Hepatocyte (in vitro differentiated cells): ENCODE measurements at regions not wholly inside any gene's neighbourhood (a gene's known extent, or its start where the extent isn't known, plus 50 kb on each side); places are given as distances from the start of the nearest gene placed in this dataset.

ENCODE experiments used
- DNase-seq: peaks from one replicate; pipeline ENCODE4 v3.0.0-alpha.2; 2016; ENCODE audit warnings: low spot score
- H2AFZ ChIP-seq: fragments of 200-600 bp; sonication (generic); 2 replicates; pipeline ENCODE4 v1.6.0; 2016; ENCODE audit warnings: antibody characterized with exemption, mild to moderate bottlenecking
- H3K27ac ChIP-seq: fragments of 200-600 bp; sonication (generic); 2 replicates; pipeline ENCODE4 v1.5.1; 2016; ENCODE audit warnings: mild to moderate bottlenecking
- H3K27me3 ChIP-seq: fragments of 200-600 bp; sonication (generic); 2 replicates; pipeline ENCODE4 v1.6.1; 2016
- H3K36me3 ChIP-seq: fragments of 200-600 bp; sonication (generic); replicated peaks from 2 replicates; pipeline ENCODE4 v1.5.1; 2016; ENCODE audit warnings: low read depth; ENCODE audit not compliant: insufficient read depth
- H3K4me1 ChIP-seq: fragments of 200-600 bp; sonication (generic); 2 replicates; pipeline ENCODE4 v1.5.1; 2016; ENCODE audit warnings: mild to moderate bottlenecking, moderate library complexity; ENCODE audit not compliant: insufficient read depth
- H3K4me2 ChIP-seq: fragments of 200-600 bp; sonication (generic); 2 replicates; pipeline ENCODE4 v1.6.0; 2016
- H3K4me3 ChIP-seq: fragments of 200-600 bp; sonication (generic); 2 replicates; pipeline ENCODE4 v1.5.1; 2016; ENCODE audit warnings: mild to moderate bottlenecking
- H3K79me2 ChIP-seq: fragments of 200-600 bp; sonication (generic); 2 replicates; pipeline ENCODE4 v1.6.0; 2017; ENCODE audit warnings: mild to moderate bottlenecking
- H3K9me2 ChIP-seq: fragments of 200-600 bp; sonication (generic); replicated peaks from 2 replicates; pipeline ENCODE4 v1.6.0; 2017; ENCODE audit warnings: mild to moderate bottlenecking; ENCODE audit not compliant: insufficient read depth
- H3K9me3 ChIP-seq: fragments of 200-600 bp; sonication (generic); 2 replicates; pipeline ENCODE4 v1.5.1; 2016; ENCODE audit warnings: low read depth, mild to moderate bottlenecking
- H4K20me1 ChIP-seq: fragments of 200-600 bp; sonication (generic); 2 replicates; pipeline ENCODE4 v1.6.0; 2016; ENCODE audit warnings: mild to moderate bottlenecking; ENCODE audit not compliant: insufficient read depth, poor library complexity, severe bottlenecking
- EZH2 ChIP-seq: fragments of 200-600 bp; sonication (generic); IDR thresholded peaks from 2 replicates; pipeline ENCODE4 v1.6.1; 2016; ENCODE audit warnings: antibody characterized with exemption, mild to moderate bottlenecking, borderline replicate concordance
- EZH2phosphoT487 ChIP-seq: fragments of 200-600 bp; sonication (generic); IDR thresholded peaks from one replicate; pipeline ENCODE4 v1.6.1; 2018; ENCODE audit warnings: antibody characterized with exemption, mild to moderate bottlenecking, low read depth, moderate library complexity; ENCODE audit not compliant: unreplicated experiment, severe bottlenecking
- WGBS: methylation state at CpG from one replicate; pipeline ENCODE4 v1.1.6; 2016; ENCODE audit warnings: low lambda C conversion rate; ENCODE audit errors: missing lambda C conversion rate; 5-methylcytosine and 5-hydroxymethylcytosine counted together
- TF ChIP-seq, protein P1 (sequence below): fragments of 200-600 bp; sonication (generic); IDR thresholded peaks from 2 replicates; pipeline ENCODE4 v1.5.1; 2016; ENCODE audit warnings: antibody characterized with exemption, mild to moderate bottlenecking; ENCODE audit not compliant: poor library complexity

DNA sequence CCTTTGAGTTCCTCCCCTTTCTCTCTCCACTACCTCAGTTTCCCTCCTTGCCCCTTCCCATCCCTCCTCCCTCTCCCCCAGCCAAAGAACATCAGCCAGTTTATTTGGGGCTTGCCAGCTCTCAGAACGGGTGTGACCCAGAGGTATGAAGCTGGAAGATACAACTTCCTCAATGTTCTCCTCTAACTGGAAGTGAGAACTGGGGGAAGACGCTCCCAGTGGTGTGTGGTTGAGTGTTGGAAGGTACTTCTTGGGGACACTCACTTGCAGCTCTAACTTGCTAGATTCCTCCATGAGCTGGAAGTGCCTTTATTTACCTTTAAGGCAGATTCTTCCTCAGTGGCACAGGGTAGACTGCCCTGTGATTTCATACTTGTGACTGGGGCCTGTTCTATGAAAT is 110.5 kb upstream of the HABP2 start:
- no peaks in the 10 kb centered on the region for H4K20me1 ChIP-seq
- WGBS: 92% methylated on average over 2 of the region's 2 CpGs
- H3K4me2 ChIP-seq: no peak overlapping the region
- H2AFZ ChIP-seq: no peak overlapping the region
- DNase-seq: no peak
- no peaks in the 10 kb centered on the region for H3K9me3 ChIP-seq
- no peaks in the 10 kb centered on the region for H3K27me3 ChIP-seq
- peaks cover 12% of the 10 kb centered on the region for H3K4me1 ChIP-seq
- H3K79me2 ChIP-seq: no peaks in the 10 kb centered on the region
- no peak overlapping the region for H3K27ac ChIP-seq
- TF ChIP-seq, protein P1, sequence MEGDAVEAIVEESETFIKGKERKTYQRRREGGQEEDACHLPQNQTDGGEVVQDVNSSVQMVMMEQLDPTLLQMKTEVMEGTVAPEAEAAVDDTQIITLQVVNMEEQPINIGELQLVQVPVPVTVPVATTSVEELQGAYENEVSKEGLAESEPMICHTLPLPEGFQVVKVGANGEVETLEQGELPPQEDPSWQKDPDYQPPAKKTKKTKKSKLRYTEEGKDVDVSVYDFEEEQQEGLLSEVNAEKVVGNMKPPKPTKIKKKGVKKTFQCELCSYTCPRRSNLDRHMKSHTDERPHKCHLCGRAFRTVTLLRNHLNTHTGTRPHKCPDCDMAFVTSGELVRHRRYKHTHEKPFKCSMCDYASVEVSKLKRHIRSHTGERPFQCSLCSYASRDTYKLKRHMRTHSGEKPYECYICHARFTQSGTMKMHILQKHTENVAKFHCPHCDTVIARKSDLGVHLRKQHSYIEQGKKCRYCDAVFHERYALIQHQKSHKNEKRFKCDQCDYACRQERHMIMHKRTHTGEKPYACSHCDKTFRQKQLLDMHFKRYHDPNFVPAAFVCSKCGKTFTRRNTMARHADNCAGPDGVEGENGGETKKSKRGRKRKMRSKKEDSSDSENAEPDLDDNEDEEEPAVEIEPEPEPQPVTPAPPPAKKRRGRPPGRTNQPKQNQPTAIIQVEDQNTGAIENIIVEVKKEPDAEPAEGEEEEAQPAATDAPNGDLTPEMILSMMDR: no peak
- TF ChIP-seq EZH2phosphoT487 (no peak), EZH2 (no peak)
- H3K36me3 ChIP-seq: no peaks in the 10 kb centered on the region
- H3K9me2 ChIP-seq: no peaks in the 10 kb centered on the region
- no peak overlapping the region for H3K4me3 ChIP-seq

DNA sequence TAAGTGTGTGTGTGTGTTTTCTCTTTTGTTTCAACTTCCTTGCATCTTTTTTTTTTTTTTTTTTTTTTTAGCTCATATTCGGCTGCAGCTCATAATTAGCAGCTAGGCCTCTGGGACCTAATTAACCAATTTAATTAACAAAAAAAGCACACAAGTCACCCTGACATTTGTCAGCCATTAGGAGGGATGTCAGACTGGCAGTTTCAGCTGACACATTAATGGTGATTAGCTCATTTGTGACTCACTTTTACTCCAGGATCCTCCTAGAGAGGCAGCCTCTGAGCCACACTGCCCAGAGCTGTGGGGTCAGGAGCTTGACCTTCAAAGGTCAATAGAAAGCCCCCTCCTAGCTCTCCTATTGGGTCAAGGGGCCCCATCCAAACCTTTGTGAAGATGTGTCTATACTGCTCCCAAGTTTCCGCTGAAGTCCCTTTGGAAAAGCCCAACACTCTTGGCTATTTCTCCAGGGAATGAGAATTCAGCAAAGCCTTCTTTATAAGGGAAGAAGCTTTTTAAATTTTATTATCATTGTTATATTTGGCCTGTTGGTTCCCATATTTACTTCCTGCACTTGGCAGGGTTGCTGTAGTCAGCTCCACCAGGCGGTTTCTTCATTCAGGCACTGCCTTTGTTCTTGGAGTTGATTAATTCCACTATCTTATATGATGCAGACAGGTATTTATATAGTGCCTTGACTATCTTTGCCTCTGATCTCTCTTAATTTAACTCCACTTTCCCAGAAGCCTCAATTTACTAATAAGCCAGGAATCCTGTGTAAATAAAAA is 109.5 kb upstream of the HABP2 start:
- no peak for TF ChIP-seq EZH2
- peak; percentile 72 for TF ChIP-seq EZH2phosphoT487

DNA sequence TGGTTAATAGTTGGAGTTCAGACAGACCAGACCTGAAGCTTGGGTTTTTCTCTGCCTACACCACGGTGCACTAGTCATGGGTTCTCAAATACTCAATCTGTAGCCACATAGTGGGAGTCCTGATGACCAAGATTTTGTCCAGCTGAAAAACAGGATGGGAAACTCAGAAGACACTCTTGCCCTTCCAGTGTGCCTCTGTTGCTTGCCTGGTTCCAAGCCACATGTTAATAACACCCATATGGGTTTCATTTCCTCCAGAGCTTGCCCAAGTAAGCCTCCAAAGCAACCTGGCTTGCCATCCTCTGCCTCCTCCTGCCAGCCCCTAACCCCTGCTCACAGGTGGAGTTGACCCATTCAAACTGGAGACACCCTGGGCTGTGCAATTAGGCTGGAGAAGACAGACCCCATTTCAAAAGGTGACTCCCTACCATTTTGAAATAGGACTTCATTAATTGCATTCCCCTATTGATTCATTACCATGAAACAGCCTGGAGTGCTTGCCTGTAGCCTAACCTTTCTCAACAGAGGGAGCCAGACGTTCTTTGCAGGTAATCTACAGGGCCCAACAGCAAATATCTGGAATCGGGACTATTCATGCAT is 108.0 kb upstream of the HABP2 start:
- H4K20me1 ChIP-seq: no peaks in the 10 kb centered on the region
- 82% methylated on average over 3 of the region's 3 CpGs for WGBS
- no peaks in the 10 kb centered on the region for H3K79me2 ChIP-seq
- no peak for DNase-seq
- no peaks in the 10 kb centered on the region for H3K36me3 ChIP-seq
- H3K4me3 ChIP-seq: no peak overlapping the region
- no peak overlapping the region for H2AFZ ChIP-seq
- no peak overlapping the region for H3K27ac ChIP-seq
- TF ChIP-seq EZH2phosphoT487: no peak
- TF ChIP-seq, protein P1: no peak
- TF ChIP-seq EZH2: no peak
- no peak overlapping the region for H3K4me2 ChIP-seq
- H3K9me3 ChIP-seq: no peaks in the 10 kb centered on the region
- no peaks in the 10 kb centered on the region for H3K27me3 ChIP-seq
- H3K9me2 ChIP-seq: no peaks in the 10 kb centered on the region
- peaks cover 21% of the 10 kb centered on the region for H3K4me1 ChIP-seq

More for the DNA sequence above, 109.5 kb upstream of the HABP2 start:
- H3K4me3 ChIP-seq: no peak overlapping the region
- no peak overlapping the region for H3K4me2 ChIP-seq
- no peaks in the 10 kb centered on the region for H3K27me3 ChIP-seq
- no peak for DNase-seq
- H3K9me3 ChIP-seq: no peaks in the 10 kb centered on the region
- H4K20me1 ChIP-seq: no peaks in the 10 kb centered on the region
- peak overlapping the region; percentile 4 for H3K27ac ChIP-seq
- peaks cover 19% of the 10 kb centered on the region for H3K4me1 ChIP-seq
- no peaks in the 10 kb centered on the region for H3K9me2 ChIP-seq
- no peaks in the 10 kb centered on the region for H3K36me3 ChIP-seq
- WGBS: 93% methylated on average over 3 of the region's 3 CpGs
- no peak overlapping the region for H2AFZ ChIP-seq
- H3K79me2 ChIP-seq: no peaks in the 10 kb centered on the region

DNA sequence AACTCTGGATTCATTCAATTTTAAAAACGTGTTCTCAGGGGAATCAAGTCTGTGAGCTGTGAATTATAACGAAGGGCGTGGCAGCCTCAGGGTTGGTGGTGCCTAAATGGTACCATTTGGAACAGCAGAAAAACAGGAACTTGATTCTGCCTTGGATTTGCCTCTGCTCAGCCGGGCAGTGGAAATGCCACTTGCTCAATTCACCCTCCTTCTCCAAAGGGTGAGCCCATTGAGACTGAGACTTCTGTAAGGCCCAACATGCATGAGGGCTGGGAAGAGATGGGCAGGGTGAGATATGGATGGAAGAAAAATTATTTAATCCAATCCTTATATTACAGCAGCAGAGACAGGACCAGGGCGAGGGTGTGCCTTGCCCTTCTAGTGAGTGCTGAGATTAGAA is 107.1 kb upstream of the HABP2 start:
- H4K20me1 ChIP-seq: no peaks in the 10 kb centered on the region
- TF ChIP-seq, protein P1: no peak
- TF ChIP-seq EZH2phosphoT487: no peak
- TF ChIP-seq EZH2: no peak
- no peak for DNase-seq

More for the DNA sequence above, 107.1 kb upstream of the HABP2 start:
- no peak overlapping the region for H2AFZ ChIP-seq
- H3K27me3 ChIP-seq: no peaks in the 10 kb centered on the region
- H3K27ac ChIP-seq: no peak overlapping the region
- no peaks in the 10 kb centered on the region for H3K36me3 ChIP-seq
- WGBS: 92% methylated on average over 5 of the region's 5 CpGs
- H3K4me3 ChIP-seq: no peak overlapping the region
- H3K4me2 ChIP-seq: no peak overlapping the region
- H3K9me3 ChIP-seq: no peaks in the 10 kb centered on the region
- no peaks in the 10 kb centered on the region for H3K79me2 ChIP-seq
- peaks cover 23% of the 10 kb centered on the region for H3K4me1 ChIP-seq
- no peaks in the 10 kb centered on the region for H3K9me2 ChIP-seq
